GM19239 (cell line): ENCODE measurements at regions not wholly inside any gene's neighbourhood (a gene's known extent, or its start where the extent isn't known, plus 50 kb on each side); places are given as distances from the start of the nearest gene placed in this dataset.

Experiments used
- DNase-seq: peaks from one replicate; pipeline ENCODE4 v3.0.0; 2011; ENCODE audit warnings: low spot score; ENCODE audit not compliant: insufficient read length
- FAIRE-seq: peaks from 2 replicates; lab custom pipeline; 2011; peaks lifted over from hg19 to GRCh38; lab: Jason Lieb, UNC

- FAIRE-seq, result no peak
- no peak for DNase-seq
Observed at GRCh38 chr16:51940183-51940582, 606.8 kb downstream of the TOX3 start.

GRCh38 chr16:51939378-51939871, 607.5 kb downstream of the TOX3 start:
- no peak for FAIRE-seq
- no peak for DNase-seq

- no peak for DNase-seq
- no peak for FAIRE-seq
Observed at GRCh38 chr16:51938861-51939260, 608.1 kb downstream of the TOX3 start.

- no peak for FAIRE-seq
- DNase-seq, result no peak
Observed at GRCh38 chr16:51937771-51938170, 609.2 kb downstream of the TOX3 start.

GRCh38 chr16:51936846-51937245, 610.1 kb downstream of the TOX3 start:
- no peak for FAIRE-seq
- no peak for DNase-seq

GRCh38 chr16:51932317-51932716, 614.6 kb downstream of the TOX3 start:
- FAIRE-seq (no peak), DNase-seq (no peak)

GRCh38 chr16:51931653-51932052, 615.3 kb downstream of the TOX3 start:
- DNase-seq, result no peak
- no peak for FAIRE-seq

GRCh38 chr16:51924744-51925143, 622.2 kb downstream of the TOX3 start:
- no peak for DNase-seq
- no peak for FAIRE-seq

- FAIRE-seq (no peak), DNase-seq (no peak)
Observed at GRCh38 chr16:51922476-51922875, 624.5 kb downstream of the TOX3 start.

GRCh38 chr16:51919736-51920135, 627.2 kb downstream of the TOX3 start:
- DNase-seq (no peak), FAIRE-seq (no peak)

GRCh38 chr16:51916814-51917213, 630.1 kb downstream of the TOX3 start:
- no peak for DNase-seq
- no peak for FAIRE-seq

- DNase-seq (no peak), FAIRE-seq (no peak)
Observed at GRCh38 chr16:51916231-51916630, 630.7 kb downstream of the TOX3 start.

GRCh38 chr16:51907680-51908079, 639.3 kb downstream of the TOX3 start:
- FAIRE-seq (no peak), DNase-seq (no peak)

- FAIRE-seq (no peak), DNase-seq (no peak)
Observed at GRCh38 chr16:51900221-51900780, 646.6 kb downstream of the TOX3 start.

GRCh38 chr16:51898872-51899271, 648.1 kb downstream of the TOX3 start:
- no peak for FAIRE-seq

GRCh38 chr16:51896013-51896412, 650.9 kb downstream of the TOX3 start:
- no peak for FAIRE-seq

More at GRCh38 chr16:51898872-51899271, 648.1 kb downstream of the TOX3 start:
- no peak for DNase-seq

GRCh38 chr16:51892293-51893007, 654.5 kb downstream of the TOX3 start:
- DNase-seq (no peak), FAIRE-seq (no peak)

More at GRCh38 chr16:51896013-51896412, 650.9 kb downstream of the TOX3 start:
- DNase-seq, result no peak

GRCh38 chr16:51888534-51888933, 658.4 kb downstream of the TOX3 start:
- FAIRE-seq, result no peak
- no peak for DNase-seq

- DNase-seq (no peak), FAIRE-seq (no peak)
Observed at GRCh38 chr16:51888016-51888415, 658.9 kb downstream of the TOX3 start.

GRCh38 chr16:51886456-51886855, 660.5 kb downstream of the TOX3 start:
- DNase-seq (no peak), FAIRE-seq (no peak)

- DNase-seq (no peak), FAIRE-seq (no peak)
Observed at GRCh38 chr16:51884773-51885172, 662.2 kb downstream of the TOX3 start.

- DNase-seq (no peak), FAIRE-seq (no peak)
Observed at GRCh38 chr16:51881731-51882130, 665.2 kb downstream of the TOX3 start.
